RWPE1 (cell line): ENCODE measurements at regions not wholly inside any gene's neighbourhood (a gene's known extent, or its start where the extent isn't known, plus 50 kb on each side); places are given as distances from the start of the nearest gene placed in this dataset.
"Not testable (repeated sequence)": the region's sequence is repeated elsewhere in the genome, so short reads cannot be mapped to it uniquely, and the experiment has no call there.

ENCODE experiments used
- CTCF ChIA-PET: fragments of 350-600 bp; sonication (Branson Sonifier 250); formaldehyde crosslinking; extraction: SDS; loops from one replicate; lab custom pipeline; 2021; lab: Yijun Ruan, JAX
- POLR2A ChIA-PET: fragments of 400-600 bp; formaldehyde crosslinking; extraction: SDS; loops from one replicate; lab custom pipeline; 2020; ENCODE audit warnings: antibody characterized with exemption; ENCODE audit not compliant: low non-redundant PET; lab: Yijun Ruan, JAX
- DNase-seq: peaks from one replicate; pipeline ENCODE4 v3.0.0; 2012; ENCODE audit warnings: low spot score
- H3K27ac ChIP-seq: fragments of 450-650 bp; 2 replicates; pipeline ENCODE4 v1.5.1; 2017
- CTCF ChIP-seq: fragments of 450-650 bp; conservative IDR thresholded peaks from 2 replicates; pipeline ENCODE4 v1.5.1; 2017; ENCODE audit warnings: low read depth, mild to moderate bottlenecking

GRCh38 chr9:26665666-26666065 is 226.9 kb downstream of the CAAP1 start:
- ChIA-PET CTCF (no interaction called here), POLR2A (no interaction called here)

GRCh38 chr9:26664087-26664773 is 228.4 kb downstream of the CAAP1 start:
- CTCF ChIA-PET, POLR2A ChIA-PET, H3K27ac ChIP-seq, DNase-seq: not testable (repeated sequence)

More at GRCh38 chr9:26665666-26666065, 226.9 kb downstream of the CAAP1 start:
- no peak overlapping the region for H3K27ac ChIP-seq
- TF ChIP-seq CTCF = no peak
- DNase-seq = no peak

- POLR2A ChIA-PET = no interaction called here
- no peak for DNase-seq
- H3K27ac ChIP-seq = no peak overlapping the region
- TF ChIP-seq CTCF = no peak
- CTCF ChIA-PET = interaction anchor here (0.6 kb wide), 1 partner anchor 240 kb away, joined by 3 read pairs; no protein-coding TSS in a partner anchor
Measured at GRCh38 chr9:26662476-26662875, 230.1 kb downstream of the CAAP1 start.

GRCh38 chr9:26658476-26658875 is 234.1 kb downstream of the CAAP1 start:
- CTCF ChIA-PET = no interaction called here
- POLR2A ChIA-PET = no interaction called here

GRCh38 chr9:26657958-26658357 is 234.6 kb downstream of the CAAP1 start:
- ChIA-PET POLR2A (no interaction called here), CTCF (no interaction called here)
- DNase-seq = no peak
- TF ChIP-seq CTCF = no peak
- no peak overlapping the region for H3K27ac ChIP-seq

More at GRCh38 chr9:26658476-26658875, 234.1 kb downstream of the CAAP1 start:
- DNase-seq = no peak
- H3K27ac ChIP-seq = no peak overlapping the region
- no peak for TF ChIP-seq CTCF

GRCh38 chr9:26656003-26656870 is 236.4 kb downstream of the CAAP1 start:
- CTCF ChIA-PET = interaction anchor here (0.5 to 1.4 kb wide), 3 partner anchors 328 to 1336 kb away, joined by 3 to 4 read pairs (median 4); no protein-coding TSS in a partner anchor
- DNase-seq = peak; percentile 33
- POLR2A ChIA-PET = no interaction called here
- peak; percentile 43 for TF ChIP-seq CTCF
- no peak overlapping the region for H3K27ac ChIP-seq
